OCI-LY1 (cell line): ENCODE measurements at regions not wholly inside any gene's neighbourhood (a gene's known extent, or its start where the extent isn't known, plus 50 kb on each side); places are given as distances from the start of the nearest gene placed in this dataset.
"Not testable (repeated sequence)": the region's sequence is repeated elsewhere in the genome, so short reads cannot be mapped to it uniquely, and the experiment has no call there.

Source experiments
- CTCF ChIP-seq: fragments of 200-600 bp; sonication (generic), shearing (Covaris generic); IDR thresholded peaks from 2 replicates; pipeline ENCODE4 v1.5.1; 2017; ENCODE audit warnings: mild to moderate bottlenecking, antibody characterized with exemption, low read length, moderate library complexity, mixed read lengths
- EZH2 ChIP-seq: fragments of 200-600 bp; sonication (generic), shearing (Covaris generic); IDR thresholded peaks from 2 replicates; pipeline ENCODE4 v1.8.0; 2017; ENCODE audit warnings: borderline replicate concordance, mixed run types, mild to moderate bottlenecking, antibody characterized with exemption, low read length, moderate library complexity, mixed read lengths

DNA sequence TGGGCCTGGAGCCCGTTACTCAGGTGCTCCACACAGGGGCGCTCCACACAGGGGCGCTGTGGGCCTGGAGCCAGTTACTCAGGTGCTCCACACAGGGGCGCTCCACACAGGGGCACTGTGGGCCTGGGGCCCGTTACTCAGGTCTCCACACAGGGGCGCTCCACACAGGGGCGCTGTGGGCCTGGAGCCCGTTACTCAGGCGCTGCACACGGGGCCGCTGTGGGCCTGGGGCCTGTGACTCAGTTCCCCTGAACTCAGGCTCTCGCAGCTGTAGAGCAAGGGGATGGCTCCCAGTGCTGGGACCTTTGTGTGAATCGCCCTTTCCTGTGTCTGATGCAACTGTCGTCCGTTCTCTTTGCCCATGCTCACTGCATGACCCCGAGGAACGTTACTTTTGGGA, 262.0 kb downstream of the THBS2 start:
- TF ChIP-seq CTCF = peak; percentile 40
- not testable (repeated sequence) for TF ChIP-seq EZH2
